ENCODE measurements at regions not wholly inside any gene's neighbourhood (a gene's known extent, or its start where the extent isn't known, plus 50 kb on each side); places are given as distances from the start of the nearest gene placed in this dataset.

DNA sequence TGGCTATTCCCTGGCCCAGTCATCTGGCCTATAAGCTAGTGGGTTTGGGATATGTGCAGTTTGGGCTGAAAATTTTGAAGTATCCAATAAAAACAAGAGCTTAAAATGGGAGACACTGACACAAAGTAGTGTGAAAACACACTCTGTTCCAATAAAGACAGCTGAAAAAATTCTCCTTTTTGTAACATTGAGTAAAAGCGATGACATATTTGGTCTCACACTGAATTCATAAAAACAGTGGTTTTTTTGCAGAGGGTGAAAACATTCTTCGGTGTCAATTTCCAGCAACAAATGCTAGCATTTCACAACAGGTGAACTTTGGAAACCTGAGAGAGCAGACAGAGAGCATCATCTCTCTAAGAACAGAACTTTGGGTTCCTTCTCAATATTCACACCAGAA lies 142.2 kb downstream of the OSR1 start (continued):
- no peak for TF ChIP-seq ETV6 (CRISPR knock-in tag; conservative IDR thresholded peaks at IDR 0.05)
- no peak for TF ChIP-seq ZNF746 (CRISPR knock-in tag; IDR thresholded peaks at IDR 0.05)
- no peak for TF ChIP-seq ZNF7 (CRISPR knock-in tag; IDR thresholded peaks at IDR 0.05)
- TF ChIP-seq, protein P1, sequence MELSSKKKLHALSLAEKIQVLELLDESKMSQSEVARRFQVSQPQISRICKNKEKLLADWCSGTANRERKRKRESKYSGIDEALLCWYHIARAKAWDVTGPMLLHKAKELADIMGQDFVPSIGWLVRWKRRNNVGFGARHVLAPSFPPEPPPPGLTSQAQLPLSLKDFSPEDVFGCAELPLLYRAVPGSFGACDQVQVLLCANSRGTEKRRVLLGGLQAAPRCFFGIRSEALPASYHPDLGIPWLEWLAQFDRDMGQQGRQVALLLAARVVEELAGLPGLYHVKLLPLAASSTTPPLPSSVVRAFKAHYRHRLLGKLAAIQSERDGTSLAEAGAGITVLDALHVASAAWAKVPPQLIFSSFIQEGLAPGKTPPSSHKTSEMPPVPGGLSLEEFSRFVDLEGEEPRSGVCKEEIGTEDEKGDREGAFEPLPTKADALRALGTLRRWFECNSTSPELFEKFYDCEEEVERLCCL (CRISPR knock-in tag; IDR thresholded peaks at IDR 0.05; ENCODE audit: borderline replicate concordance), result no peak
- no peak for TF ChIP-seq KDM5A (IDR thresholded peaks at IDR 0.05; ENCODE audit: borderline replicate concordance, low read length)
- TF ChIP-seq YEATS2 (CRISPR knock-in tag; IDR thresholded peaks at IDR 0.05; ENCODE audit: borderline replicate concordance), result no peak
- TF ChIP-seq, protein P2, sequence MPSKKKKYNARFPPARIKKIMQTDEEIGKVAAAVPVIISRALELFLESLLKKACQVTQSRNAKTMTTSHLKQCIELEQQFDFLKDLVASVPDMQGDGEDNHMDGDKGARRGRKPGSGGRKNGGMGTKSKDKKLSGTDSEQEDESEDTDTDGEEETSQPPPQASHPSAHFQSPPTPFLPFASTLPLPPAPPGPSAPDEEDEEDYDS (CRISPR knock-in tag; IDR thresholded peaks at IDR 0.05), result no peak
- no peak for TF ChIP-seq ZNF614 (CRISPR knock-in tag; IDR thresholded peaks at IDR 0.05; ENCODE audit: borderline replicate concordance)
- no peak for TF ChIP-seq TCF7 (IDR thresholded peaks at IDR 0.05; ENCODE audit: low read depth)
- no peak for TF ChIP-seq SRSF1 (optimal IDR thresholded peaks at IDR 0.05; ENCODE audit: low read depth, low read length)

DNA sequence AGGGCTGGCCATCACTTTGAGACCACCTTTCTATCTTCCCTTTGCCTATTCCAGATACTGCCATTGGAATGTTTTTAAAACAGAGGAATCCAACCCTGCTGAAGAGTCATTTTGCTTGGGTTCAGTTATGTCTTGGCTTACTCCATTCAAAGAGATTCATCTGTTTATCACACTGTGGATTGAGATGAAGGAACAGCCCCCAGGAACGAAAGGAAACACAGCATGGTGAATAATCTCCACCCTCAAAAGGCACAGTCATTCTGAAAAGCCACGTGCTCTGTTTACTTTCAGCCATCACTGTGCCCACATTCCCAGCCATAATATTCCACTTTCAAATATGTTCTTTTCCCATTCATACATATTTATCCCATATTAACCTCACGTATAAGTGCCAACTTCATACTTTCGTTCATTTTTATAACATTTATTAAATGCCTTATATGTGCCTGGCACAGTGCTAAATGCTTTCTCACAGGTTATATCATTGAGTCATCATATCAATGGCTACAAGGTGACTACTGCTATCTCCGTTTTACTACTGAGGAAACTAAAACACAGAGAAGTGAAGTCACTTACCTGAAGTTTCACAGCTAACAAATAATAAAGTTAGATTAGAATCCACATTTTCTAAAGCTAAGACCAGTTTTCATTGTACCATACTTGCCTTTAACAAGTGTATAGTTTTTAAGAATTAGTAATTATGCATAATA lies 143.6 kb downstream of the OSR1 start:
- H4K20me1 ChIP-seq (ENCODE audit: insufficient read depth, low read length), result no peaks in the 10 kb centered on the region
- ATAC-seq (no peak), DNase-seq (ENCODE audit: low spot score) (no peak), FAIRE-seq (no peak)
- WGBS (ENCODE audit: low lambda C conversion rate), result 35% methylated on average over 5 of the region's 5 CpGs
- H2AFZ ChIP-seq (ENCODE audit: low read length), result no peak overlapping the region
- H3K27me3 ChIP-seq (ENCODE audit: control insufficient read depth in 1 of 2, insufficient read depth in 2 of 2, low read length in 2 of 2), result no peaks in the 10 kb centered on the region
- in situ Hi-C loops (cut with HindIII; ENCODE audit: extremely low pct_ligation_motif_present, low pct_unique_long_range_greater_than_20kb) (no loop called here), intact Hi-C loops (cut with micrococcal nuclease; ENCODE audit: unreplicated experiment) (loop anchor here (5.0 kb wide), 1 partner anchor 333 kb away; no protein-coding TSS in a partner anchor)
- ChIA-PET CTCF (ENCODE audit: low intra/inter-chr PET ratio, low total read pairs) (no interaction called here), POLR2A (no interaction called here)
- H3K4me1 ChIP-seq (ENCODE audit: insufficient read depth, low read length), result no peaks in the 10 kb centered on the region
- H3K9ac ChIP-seq (ENCODE audit: insufficient read depth, low read depth, low read length), result no peak overlapping the region
- no peaks in the 10 kb centered on the region for H3K9me3 ChIP-seq (ENCODE audit: low read length)
- H3K4me3 ChIP-seq (replicated peaks in 1 of 3; ENCODE audit: insufficient read depth in 1 of 3, low read depth in 2 of 3, low read length in 3 of 3), result no peak overlapping the region
- H3K27ac ChIP-seq (ENCODE audit: extremely low read length, insufficient read depth, low read length), result no peak overlapping the region
- no peak overlapping the region for H3K4me2 ChIP-seq (ENCODE audit: low read depth, low read length)
- TF ChIP-seq, protein P3, sequence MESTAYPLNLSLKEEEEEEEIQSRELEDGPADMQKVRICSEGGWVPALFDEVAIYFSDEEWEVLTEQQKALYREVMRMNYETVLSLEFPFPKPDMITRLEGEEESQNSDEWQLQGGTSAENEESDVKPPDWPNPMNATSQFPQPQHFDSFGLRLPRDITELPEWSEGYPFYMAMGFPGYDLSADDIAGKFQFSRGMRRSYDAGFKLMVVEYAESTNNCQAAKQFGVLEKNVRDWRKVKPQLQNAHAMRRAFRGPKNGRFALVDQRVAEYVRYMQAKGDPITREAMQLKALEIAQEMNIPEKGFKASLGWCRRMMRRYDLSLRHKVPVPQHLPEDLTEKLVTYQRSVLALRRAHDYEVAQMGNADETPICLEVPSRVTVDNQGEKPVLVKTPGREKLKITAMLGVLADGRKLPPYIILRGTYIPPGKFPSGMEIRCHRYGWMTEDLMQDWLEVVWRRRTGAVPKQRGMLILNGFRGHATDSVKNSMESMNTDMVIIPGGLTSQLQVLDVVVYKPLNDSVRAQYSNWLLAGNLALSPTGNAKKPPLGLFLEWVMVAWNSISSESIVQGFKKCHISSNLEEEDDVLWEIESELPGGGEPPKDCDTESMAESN (CRISPR knock-in tag; conservative IDR thresholded peaks at IDR 0.05), result no peak
- no peak for TF ChIP-seq IKZF1 (IDR thresholded peaks at IDR 0.05)
- no peak for TF ChIP-seq MTA3 (CRISPR knock-in tag; IDR thresholded peaks at IDR 0.05)
- no peaks in the 10 kb centered on the region for H3K36me3 ChIP-seq (replicated peaks in 1 of 2; ENCODE audit: control insufficient read depth in 1 of 2, insufficient read depth in 2 of 2, low read length in 2 of 2)
- no peaks in the 10 kb centered on the region for H3K79me2 ChIP-seq (ENCODE audit: insufficient read depth, low read length)
- no TSS peak for BruUV-seq (replicated peaks)
